Glutamatergic neuron (in vitro differentiated cells): ENCODE measurements at regions not wholly inside any gene's neighbourhood (a gene's known extent, or its start where the extent isn't known, plus 50 kb on each side); places are given as distances from the start of the nearest gene placed in this dataset.

Experiments used
- DNase-seq: peaks from one replicate; pipeline ENCODE4 v3.0.0; 2022
- H3K27ac Mint-ChIP-seq: one replicate; pipeline ENCODE4 v1.8.0; 2020; ENCODE audit warnings: mild to moderate bottlenecking, mixed read lengths, inconsistent platforms; ENCODE audit not compliant: unreplicated experiment
- H3K27me3 Mint-ChIP-seq: one replicate; pipeline ENCODE4 v1.8.0; 2020; ENCODE audit warnings: mild to moderate bottlenecking, moderate library complexity, mixed read lengths, inconsistent platforms; ENCODE audit not compliant: unreplicated experiment
- H3K36me3 Mint-ChIP-seq: one replicate; pipeline ENCODE4 v1.8.0; 2020; ENCODE audit warnings: mild to moderate bottlenecking, mixed read lengths, inconsistent platforms; ENCODE audit not compliant: unreplicated experiment
- H3K4me1 Mint-ChIP-seq: one replicate; pipeline ENCODE4 v1.8.0; 2020; ENCODE audit warnings: mild to moderate bottlenecking, low read depth, mixed read lengths, inconsistent platforms; ENCODE audit not compliant: unreplicated experiment
- H3K4me3 Mint-ChIP-seq: one replicate; pipeline ENCODE4 v1.8.0; 2020; ENCODE audit warnings: mild to moderate bottlenecking, mixed read lengths, inconsistent platforms; ENCODE audit not compliant: unreplicated experiment
- H3K9me3 Mint-ChIP-seq: one replicate; pipeline ENCODE4 v1.8.0; 2020; ENCODE audit warnings: mild to moderate bottlenecking, moderate library complexity, mixed read lengths, inconsistent platforms; ENCODE audit not compliant: unreplicated experiment
- CTCF ChIP-seq: fragments of 200-600 bp; sonication (generic); IDR thresholded peaks from one replicate; pipeline ENCODE4 v1.5.0; 2021; ENCODE audit not compliant: partially characterized antibody, unreplicated experiment

DNA sequence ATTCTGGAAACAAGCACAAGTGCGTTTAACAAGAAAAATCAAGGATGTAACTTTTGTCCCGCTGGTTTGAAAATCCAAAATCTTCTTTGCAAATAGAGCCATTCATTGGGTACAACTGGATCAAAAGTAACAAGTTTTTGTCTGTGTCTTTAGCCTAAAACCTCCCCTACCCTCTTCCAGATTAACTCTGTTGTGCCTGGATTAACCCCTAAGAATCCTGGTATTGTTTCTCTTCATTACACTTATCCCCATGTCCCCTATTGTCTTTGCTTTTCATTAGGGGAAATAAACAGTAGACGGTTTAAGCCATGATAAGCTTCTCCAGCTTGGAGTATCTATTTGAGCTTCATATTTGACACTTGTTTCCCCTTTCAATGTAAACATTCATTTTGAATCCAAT is 242.1 kb upstream of the ARGLU1 start:
- no peaks in the 10 kb centered on the region for H3K27me3 Mint-ChIP-seq
- no peak overlapping the region for H3K27ac Mint-ChIP-seq
- peaks cover 4% of the 10 kb centered on the region for H3K4me1 Mint-ChIP-seq
- no peak overlapping the region for H3K4me3 Mint-ChIP-seq
- H3K9me3 Mint-ChIP-seq: peaks cover 2% of the 10 kb centered on the region
- H3K36me3 Mint-ChIP-seq: no peaks in the 10 kb centered on the region
- DNase-seq: no peak
- TF ChIP-seq CTCF: no peak

DNA sequence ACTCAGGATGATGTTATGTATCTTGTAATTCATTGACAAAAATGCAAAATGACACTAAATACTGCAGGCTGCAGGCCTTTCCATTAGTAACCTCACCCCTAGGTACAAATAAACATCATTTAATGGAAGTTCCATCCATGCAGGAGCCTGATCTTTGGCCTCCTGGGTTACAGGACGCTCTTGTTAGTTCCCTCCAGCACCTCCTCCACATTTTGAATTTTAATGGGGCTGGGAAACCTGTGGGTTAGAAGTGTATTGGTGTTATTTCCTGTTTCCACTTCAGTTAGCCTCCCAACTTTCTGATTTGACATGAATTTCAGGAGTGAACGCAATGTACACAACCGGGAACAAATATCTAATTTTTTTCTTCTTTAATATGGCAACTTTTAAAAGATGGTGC is 237.1 kb upstream of the ARGLU1 start:
- TF ChIP-seq CTCF: no peak
- H3K27me3 Mint-ChIP-seq: no peaks in the 10 kb centered on the region
- H3K27ac Mint-ChIP-seq: no peak overlapping the region
- no peak overlapping the region for H3K4me3 Mint-ChIP-seq
- H3K9me3 Mint-ChIP-seq: no peaks in the 10 kb centered on the region
- DNase-seq: no peak
- peaks cover 4% of the 10 kb centered on the region for H3K4me1 Mint-ChIP-seq
- no peaks in the 10 kb centered on the region for H3K36me3 Mint-ChIP-seq

DNA sequence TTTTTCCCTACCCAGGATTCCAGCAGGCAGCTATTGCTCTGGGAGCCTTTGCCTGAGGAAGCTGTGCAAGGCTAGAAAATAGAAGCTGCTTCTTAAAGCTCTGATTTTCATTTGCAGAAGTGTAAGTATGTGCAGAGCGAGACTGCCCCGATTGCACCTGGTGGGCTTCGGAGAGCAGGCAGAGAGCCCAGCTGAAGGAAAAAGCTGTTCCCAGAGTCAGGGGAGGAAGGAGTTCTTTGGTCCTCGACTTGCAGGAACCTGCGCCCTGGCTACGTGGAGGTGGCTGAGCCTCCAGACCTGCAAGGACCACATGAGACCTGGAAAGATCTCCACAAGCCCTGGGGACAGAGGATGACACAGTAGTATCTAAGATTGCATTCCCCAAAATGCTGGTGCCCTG is 235.0 kb upstream of the ARGLU1 start:
- H3K4me3 Mint-ChIP-seq: no peak overlapping the region
- no peak overlapping the region for H3K27ac Mint-ChIP-seq
- DNase-seq: no peak
- H3K4me1 Mint-ChIP-seq: peaks cover 4% of the 10 kb centered on the region
- H3K36me3 Mint-ChIP-seq: no peaks in the 10 kb centered on the region
- no peak for TF ChIP-seq CTCF
- no peaks in the 10 kb centered on the region for H3K9me3 Mint-ChIP-seq
- no peaks in the 10 kb centered on the region for H3K27me3 Mint-ChIP-seq

DNA sequence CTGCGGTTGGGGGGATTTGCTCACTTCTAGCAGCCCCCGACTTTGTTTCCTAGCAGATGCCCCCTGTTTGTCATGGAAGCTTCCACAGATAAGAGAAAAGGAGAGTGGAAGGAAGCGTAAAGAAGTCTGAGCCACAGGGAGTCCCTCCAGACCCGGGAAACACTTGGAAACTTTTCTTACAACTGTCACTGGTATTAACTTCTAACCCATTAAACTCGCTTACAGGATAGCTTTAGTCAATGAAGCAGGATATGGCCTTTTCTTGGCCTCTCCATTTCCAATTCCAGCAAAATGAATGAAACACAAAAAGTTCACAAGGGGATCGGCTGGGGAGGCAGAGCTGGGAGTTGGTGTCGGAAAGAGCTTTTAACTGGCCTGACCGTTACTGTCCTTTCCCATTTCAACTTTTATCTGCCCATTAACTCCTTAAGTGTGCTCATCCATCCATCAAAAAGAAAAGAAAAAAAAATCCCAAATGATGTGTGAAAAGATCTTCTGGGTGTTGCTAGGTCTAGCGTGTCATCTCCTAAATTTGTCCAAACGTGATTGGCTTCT is 231.9 kb upstream of the ARGLU1 start:
- H3K36me3 Mint-ChIP-seq: no peaks in the 10 kb centered on the region
- peaks cover 12% of the 10 kb centered on the region for H3K4me1 Mint-ChIP-seq
- TF ChIP-seq CTCF: no peak
- H3K4me3 Mint-ChIP-seq: no peak overlapping the region
- peaks cover 3% of the 10 kb centered on the region for H3K27me3 Mint-ChIP-seq
- no peak for DNase-seq
- no peaks in the 10 kb centered on the region for H3K9me3 Mint-ChIP-seq
- no peak overlapping the region for H3K27ac Mint-ChIP-seq

DNA sequence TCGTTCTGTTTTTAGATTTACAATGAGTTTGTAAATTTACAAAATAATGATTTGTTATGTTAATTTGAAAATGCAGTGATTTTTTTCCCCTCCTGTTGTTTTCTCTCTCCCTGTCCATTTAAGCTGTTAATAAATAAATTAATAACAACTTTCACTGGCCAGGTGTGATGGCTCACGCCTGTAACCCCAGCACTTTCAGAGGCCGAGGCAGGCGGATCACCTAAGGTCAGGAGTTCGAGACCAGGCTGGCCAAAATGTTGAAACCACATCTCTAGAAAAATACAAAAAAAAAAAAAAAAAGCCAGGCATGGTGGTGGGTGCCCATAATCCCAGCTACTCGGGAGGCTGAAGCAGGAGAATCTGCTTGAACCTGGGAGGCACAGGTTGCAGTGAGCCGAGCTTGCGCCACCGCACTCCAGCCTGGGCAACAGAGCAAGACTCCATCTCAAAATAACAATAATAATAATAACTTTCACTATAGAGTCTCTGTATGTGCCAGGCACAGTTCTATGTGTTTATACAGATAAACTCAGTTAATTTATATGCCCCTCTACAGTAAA is 229.2 kb upstream of the ARGLU1 start:
- no peaks in the 10 kb centered on the region for H3K9me3 Mint-ChIP-seq
- H3K4me1 Mint-ChIP-seq: peaks cover 12% of the 10 kb centered on the region
- no peak for DNase-seq
- H3K36me3 Mint-ChIP-seq: no peaks in the 10 kb centered on the region
- TF ChIP-seq CTCF: no peak
- H3K27me3 Mint-ChIP-seq: peaks cover 3% of the 10 kb centered on the region
- peak overlapping the region; percentile 65 for H3K4me3 Mint-ChIP-seq
- H3K27ac Mint-ChIP-seq: no peak overlapping the region
